Ascending aorta (tissue), 2 donors: ENCODE measurements at regions not wholly inside any gene's neighbourhood (a gene's known extent, or its start where the extent isn't known, plus 50 kb on each side); places are given as distances from the start of the nearest gene placed in this dataset.
"Not testable (repeated sequence)": the region's sequence is repeated elsewhere in the genome, so short reads cannot be mapped to it uniquely, and the experiment has no call there.

Experiments
- DNase-seq, 2 donors: peaks; one replicate each; pipeline ENCODE4 v3.0.0-alpha.2; 2019; ENCODE audit warnings: low spot score in 2 of 2
- H3K27ac ChIP-seq, 2 donors: fragments of 200-600 bp; sonication (generic); one replicate each; pipeline ENCODE4 v1.5.1; 2016 to 2017; ENCODE audit warnings: mild to moderate bottlenecking in 1 of 2
- H3K27me3 ChIP-seq: fragments of 200-600 bp; sonication (generic); one replicate; pipeline ENCODE4 v1.5.1; 2017
- H3K36me3 ChIP-seq, 2 donors: fragments of 200-600 bp; sonication (generic); one replicate each; pipeline ENCODE4 v1.5.1; 2016
- H3K4me1 ChIP-seq, 2 donors: fragments of 200-600 bp; sonication (generic); one replicate each; pipeline ENCODE4 v1.5.1; 2016 to 2017; ENCODE audit warnings: mild to moderate bottlenecking in 1 of 2
- H3K4me3 ChIP-seq, 2 donors: fragments of 200-600 bp; sonication (generic); one replicate each; pipeline ENCODE4 v1.5.1; 2016 to 2017; ENCODE audit warnings: mild to moderate bottlenecking in 1 of 2
- H3K9me3 ChIP-seq, 2 donors: fragments of 200-600 bp; sonication (generic); one replicate each; pipeline ENCODE4 v1.5.1; 2016
- intact Hi-C: fragments of 100-400 bp; cut with DNase I; formaldehyde crosslinking; loops from one replicate; pipeline ENCODE4 v1.15.1; 2023
- TF ChIP-seq, protein P1 (sequence below), 3 experiments: fragments of 200-600 bp in 2 of 3; fragments of 450-650 bp in 1 of 3; sonication (generic) in 2 of 3; IDR thresholded peaks; one replicate each; pipeline ENCODE4 v1.5.1; 2016 to 2019; ENCODE audit warnings: antibody characterized with exemption in 3 of 3, mild to moderate bottlenecking in 1 of 3, moderate library complexity in 1 of 3

DNA sequence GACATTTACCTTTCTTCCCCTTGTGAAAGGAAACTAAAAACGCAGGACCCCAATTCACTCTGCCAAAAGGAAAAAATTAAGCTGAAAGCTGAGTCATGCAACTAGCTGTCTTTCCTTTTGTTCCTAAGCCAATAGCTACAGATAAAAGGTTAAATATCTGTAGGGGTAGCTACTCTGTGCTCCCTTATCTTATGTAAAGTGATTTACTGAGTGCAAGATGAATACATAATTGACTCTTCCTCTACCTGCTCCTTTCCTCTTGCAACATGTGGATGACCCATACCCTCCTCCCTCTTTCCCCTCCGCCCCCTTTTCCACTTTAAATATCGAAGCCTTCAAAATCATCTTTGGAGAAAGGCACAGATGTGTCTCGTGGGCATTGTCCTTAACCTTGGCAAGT lies 68.0 kb upstream of the ZNF157 start:
- TF ChIP-seq, protein P1, sequence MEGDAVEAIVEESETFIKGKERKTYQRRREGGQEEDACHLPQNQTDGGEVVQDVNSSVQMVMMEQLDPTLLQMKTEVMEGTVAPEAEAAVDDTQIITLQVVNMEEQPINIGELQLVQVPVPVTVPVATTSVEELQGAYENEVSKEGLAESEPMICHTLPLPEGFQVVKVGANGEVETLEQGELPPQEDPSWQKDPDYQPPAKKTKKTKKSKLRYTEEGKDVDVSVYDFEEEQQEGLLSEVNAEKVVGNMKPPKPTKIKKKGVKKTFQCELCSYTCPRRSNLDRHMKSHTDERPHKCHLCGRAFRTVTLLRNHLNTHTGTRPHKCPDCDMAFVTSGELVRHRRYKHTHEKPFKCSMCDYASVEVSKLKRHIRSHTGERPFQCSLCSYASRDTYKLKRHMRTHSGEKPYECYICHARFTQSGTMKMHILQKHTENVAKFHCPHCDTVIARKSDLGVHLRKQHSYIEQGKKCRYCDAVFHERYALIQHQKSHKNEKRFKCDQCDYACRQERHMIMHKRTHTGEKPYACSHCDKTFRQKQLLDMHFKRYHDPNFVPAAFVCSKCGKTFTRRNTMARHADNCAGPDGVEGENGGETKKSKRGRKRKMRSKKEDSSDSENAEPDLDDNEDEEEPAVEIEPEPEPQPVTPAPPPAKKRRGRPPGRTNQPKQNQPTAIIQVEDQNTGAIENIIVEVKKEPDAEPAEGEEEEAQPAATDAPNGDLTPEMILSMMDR (IDR thresholded peaks at IDR 0.05) = no peak
- Histone ChIP-seq H3K9me3 (no peaks in the 10 kb centered on the region), H3K4me3 (no peak overlapping the region), H3K4me1 (no peaks in the 10 kb centered on the region), H3K27ac (no peak overlapping the region), H3K36me3 (no peaks in the 10 kb centered on the region), H3K27me3 (no peaks in the 10 kb centered on the region)
- intact Hi-C loops = no loop called here
- DNase-seq = no peak

DNA sequence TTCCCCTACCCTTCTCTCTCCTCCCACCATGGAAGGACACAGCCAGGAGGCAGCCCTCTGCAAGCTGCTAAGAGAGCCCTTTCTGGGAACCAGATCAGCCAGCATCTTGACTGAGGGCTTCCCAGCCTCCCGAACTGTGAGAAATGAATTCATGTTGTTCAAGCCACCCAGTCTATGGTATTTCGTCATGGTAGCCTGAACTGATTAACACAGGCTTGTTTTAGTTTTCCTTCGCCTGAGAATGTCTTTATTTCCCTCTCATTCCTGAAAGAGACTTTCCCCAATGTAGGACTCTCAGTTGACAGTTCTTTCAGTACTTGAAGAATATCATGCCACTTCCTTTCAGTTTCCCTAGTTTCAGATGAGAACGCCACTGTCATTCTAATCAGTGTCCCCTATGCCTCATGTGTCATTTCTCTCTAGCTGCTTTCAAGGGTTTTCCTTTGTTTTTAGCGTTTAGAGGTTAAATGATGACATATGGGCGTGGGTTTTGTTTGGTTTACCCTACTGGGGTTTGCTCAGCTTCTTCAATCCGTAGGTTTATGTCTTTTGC lies 63.8 kb upstream of the ZNF157 start:
- DNase-seq, H3K27me3 ChIP-seq, H3K4me3 ChIP-seq, H3K9me3 ChIP-seq, H3K36me3 ChIP-seq, H3K27ac ChIP-seq, intact Hi-C loops, H3K4me1 ChIP-seq: not testable (repeated sequence)

DNA sequence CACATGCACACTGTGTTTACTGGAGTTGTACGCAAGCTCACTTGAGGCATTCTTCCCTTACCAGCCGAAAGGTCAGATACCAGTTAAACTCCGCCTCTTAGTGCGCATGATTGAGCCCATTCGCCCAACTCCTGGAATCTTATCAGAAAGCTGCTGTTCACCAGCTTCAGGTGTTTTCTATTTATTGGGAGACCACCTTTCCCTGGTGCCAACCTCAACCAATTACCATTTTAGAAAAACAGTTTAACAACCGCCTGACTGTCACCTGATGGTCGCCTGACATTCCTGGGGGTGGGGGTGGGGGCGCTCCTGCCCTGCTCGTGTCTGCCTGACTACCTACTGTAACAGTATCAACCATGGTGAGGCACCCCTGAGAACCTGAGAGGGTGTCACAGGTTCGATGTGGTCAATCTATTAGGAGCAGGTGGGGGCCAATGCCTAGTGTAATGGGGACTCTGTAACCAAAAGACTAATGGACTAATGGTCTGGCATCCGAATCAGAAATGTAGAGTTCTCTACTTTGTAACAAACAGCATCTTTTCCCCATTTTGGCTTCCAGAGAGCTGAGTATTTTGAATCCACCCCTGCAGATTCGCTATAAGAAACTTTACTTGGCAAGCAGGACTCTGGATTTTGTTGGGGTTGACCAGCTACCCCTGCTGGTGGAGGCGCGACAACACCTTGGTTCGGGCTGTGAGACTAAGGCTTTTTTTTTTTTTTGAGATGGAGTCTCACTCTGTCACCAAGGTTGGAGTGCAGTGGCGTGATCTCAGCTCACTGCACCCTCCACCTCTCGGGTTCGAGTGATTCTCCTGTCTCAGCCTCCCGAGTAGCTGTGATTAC lies 58.2 kb upstream of the ZNF157 start:
- H3K9me3 ChIP-seq = no peaks in the 10 kb centered on the region
- intact Hi-C loops = no loop called here
- H3K4me1 ChIP-seq = no peaks in the 10 kb centered on the region
- DNase-seq = no peak
- H3K27me3 ChIP-seq = no peaks in the 10 kb centered on the region
- TF ChIP-seq, protein P1 (IDR thresholded peaks at IDR 0.05) = peak in 2 of 3 experiments; percentile 27 to 34
- H3K27ac ChIP-seq = no peak overlapping the region
- no peak overlapping the region for H3K4me3 ChIP-seq
- no peaks in the 10 kb centered on the region for H3K36me3 ChIP-seq

DNA sequence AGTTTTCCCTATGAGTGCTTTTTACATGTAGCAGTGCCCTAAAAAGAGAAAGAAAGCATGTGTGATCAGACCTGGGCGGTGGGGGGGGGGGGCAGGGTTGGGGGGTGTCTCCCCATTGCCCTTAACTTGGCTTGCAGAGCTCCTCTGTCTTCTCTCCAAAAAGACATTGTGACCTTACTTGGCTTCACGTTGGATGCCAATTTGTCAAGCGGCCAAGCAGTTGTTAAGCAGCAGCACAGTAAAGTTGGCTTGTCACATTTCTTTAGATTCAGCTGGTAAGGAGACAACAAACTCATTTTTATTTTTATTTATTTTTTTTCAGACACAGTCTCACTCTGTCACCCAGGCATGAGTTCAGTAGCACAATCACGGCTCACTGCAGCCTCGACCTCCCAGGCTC lies 57.3 kb upstream of the ZNF157 start:
- TF ChIP-seq, protein P1 (IDR thresholded peaks at IDR 0.05) = no peak
- intact Hi-C loops = no loop called here
- no peak for DNase-seq
- no peak overlapping the region for H3K4me3 ChIP-seq
- H3K27ac ChIP-seq = no peak overlapping the region
- no peaks in the 10 kb centered on the region for H3K9me3 ChIP-seq
- no peaks in the 10 kb centered on the region for H3K36me3 ChIP-seq
- H3K27me3 ChIP-seq = no peaks in the 10 kb centered on the region
- H3K4me1 ChIP-seq = no peaks in the 10 kb centered on the region

DNA sequence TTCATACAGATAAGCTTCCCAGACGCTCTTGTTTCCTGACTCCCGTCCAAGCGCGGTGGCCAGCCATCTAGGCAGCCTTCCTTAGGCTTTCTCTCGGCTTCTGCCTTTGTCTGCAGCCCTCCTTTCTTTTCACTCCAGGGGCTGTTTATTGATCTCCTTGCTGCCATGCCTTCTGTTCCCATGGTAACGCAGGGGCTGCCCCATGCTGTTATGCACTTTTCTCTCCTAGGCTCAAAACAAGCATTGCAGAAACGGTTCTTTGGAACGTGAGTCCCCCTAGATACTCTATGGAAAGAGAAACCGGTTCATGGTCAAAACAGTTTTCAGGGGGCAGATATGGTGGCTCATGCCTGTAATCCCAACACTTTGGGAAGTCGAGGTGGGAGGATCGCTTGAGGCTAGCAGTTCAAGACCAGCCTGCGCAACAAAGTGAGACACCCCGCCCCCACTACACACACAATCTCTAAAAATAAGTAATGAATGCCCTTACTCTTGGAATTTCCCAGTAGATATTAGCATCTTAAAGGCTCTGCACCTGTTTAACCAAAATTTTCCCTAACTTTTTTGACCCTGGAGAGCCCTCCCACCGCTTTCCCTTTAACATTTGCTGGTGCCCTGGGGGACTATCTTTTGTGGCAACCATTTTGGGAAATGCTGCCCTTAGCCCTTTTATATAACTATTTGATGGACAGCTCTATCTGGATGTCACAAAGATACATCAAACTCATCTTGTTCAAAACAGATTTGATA lies 53.9 kb upstream of the ZNF157 start:
- intact Hi-C loops = no loop called here
- TF ChIP-seq, protein P1 (IDR thresholded peaks at IDR 0.05) = no peak
- H3K4me3 ChIP-seq = peak overlapping the region in 1 of 2 donors; percentile 14

More for the DNA sequence above, 53.9 kb upstream of the ZNF157 start:
- H3K27ac ChIP-seq = no peak overlapping the region
- no peak for DNase-seq
- H3K4me1 ChIP-seq = no peaks in the 10 kb centered on the region
- no peaks in the 10 kb centered on the region for H3K27me3 ChIP-seq
- H3K9me3 ChIP-seq = no peaks in the 10 kb centered on the region
- H3K36me3 ChIP-seq = no peaks in the 10 kb centered on the region
